SJCRH30 (cell line): ENCODE measurements at regions not wholly inside any gene's neighbourhood (a gene's known extent, or its start where the extent isn't known, plus 50 kb on each side); places are given as distances from the start of the nearest gene placed in this dataset.
A peak's percentile ranks its signal among the peaks of the same experiment; 100 is the strongest.

Source experiments
- DNase-seq, 2 experiments: peaks; one replicate each; pipeline ENCODE4 v3.0.0-alpha.2; 2015 to 2020
- H3K27ac ChIP-seq: fragments of 250-450 bp; sonication (Bioruptor Pico); 2 replicates; pipeline ENCODE4 v1.5.1; 2020; ENCODE audit warnings: mild to moderate bottlenecking, moderate library complexity
- H3K27me3 ChIP-seq: fragments of 250-450 bp; sonication (Bioruptor Pico); 2 replicates; pipeline ENCODE4 v1.5.1; 2020; ENCODE audit warnings: mild to moderate bottlenecking, moderate library complexity
- H3K36me3 ChIP-seq: fragments of 250-450 bp; sonication (Bioruptor Pico); 2 replicates; pipeline ENCODE4 v1.5.1; 2020; ENCODE audit warnings: mild to moderate bottlenecking, moderate library complexity
- H3K4me1 ChIP-seq: fragments of 250-450 bp; sonication (Bioruptor Pico); 2 replicates; pipeline ENCODE4 v1.5.1; 2020; ENCODE audit warnings: mild to moderate bottlenecking, moderate library complexity
- H3K4me3 ChIP-seq: fragments of 250-450 bp; sonication (Bioruptor Pico); 2 replicates; pipeline ENCODE4 v1.5.1; 2020; ENCODE audit warnings: mild to moderate bottlenecking, moderate library complexity
- H3K9me3 ChIP-seq: fragments of 250-450 bp; sonication (Bioruptor Pico); replicated peaks from 2 replicates; pipeline ENCODE4 v1.5.1; 2020; ENCODE audit warnings: mild to moderate bottlenecking, moderate library complexity

- H3K4me3 ChIP-seq: no peak overlapping the region
- no peaks in the 10 kb centered on the region for H3K4me1 ChIP-seq
- DNase-seq: no peak
- H3K27me3 ChIP-seq: no peaks in the 10 kb centered on the region
- no peaks in the 10 kb centered on the region for H3K9me3 ChIP-seq
- H3K36me3 ChIP-seq: no peaks in the 10 kb centered on the region
- H3K27ac ChIP-seq: no peak overlapping the region
Measured at GRCh38 chr9:79988126-79988525, 416.4 kb downstream of the TLE4 start.

DNA sequence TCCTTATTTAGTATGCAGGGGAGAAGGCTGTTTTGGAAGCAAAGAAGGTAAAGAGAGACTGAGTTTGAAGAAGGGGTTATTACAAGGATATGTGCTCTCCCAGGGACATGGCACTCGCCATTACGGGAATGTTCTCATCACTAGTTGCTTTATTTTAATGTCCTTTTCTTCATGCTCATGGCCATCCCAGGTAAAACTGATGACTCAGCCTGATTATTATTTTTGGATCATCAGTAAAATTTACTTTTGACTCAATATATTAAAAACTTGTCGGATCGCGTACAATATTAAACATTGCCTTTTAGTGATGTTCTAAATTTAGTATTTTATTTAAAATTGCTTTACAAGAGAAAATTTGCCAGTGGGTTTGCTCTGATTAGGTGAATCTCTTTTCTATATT is 414.7 kb downstream of the TLE4 start:
- Histone ChIP-seq H3K27ac (no peak overlapping the region), H3K4me3 (no peak overlapping the region), H3K9me3 (no peaks in the 10 kb centered on the region), H3K4me1 (no peaks in the 10 kb centered on the region), H3K36me3 (no peaks in the 10 kb centered on the region), H3K27me3 (no peaks in the 10 kb centered on the region)
- DNase-seq: no peak

DNA sequence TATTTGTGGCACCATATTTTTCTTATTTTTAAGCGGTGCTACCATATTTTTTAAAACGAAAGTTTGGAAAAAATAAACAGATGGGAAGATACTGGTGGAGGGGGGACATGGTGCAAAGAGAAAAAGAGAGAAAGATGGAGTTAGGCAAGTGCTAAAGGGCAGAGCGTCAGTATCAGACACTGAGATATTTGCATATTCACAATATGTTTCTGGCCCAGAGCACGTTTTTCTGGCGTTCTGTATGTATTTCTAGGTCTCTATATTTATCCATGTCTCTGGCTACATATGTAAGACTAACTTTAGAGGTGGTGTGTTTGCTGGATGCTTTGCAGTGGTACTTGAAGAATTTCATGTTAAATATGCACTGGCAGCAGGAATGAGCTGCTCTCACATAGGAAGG is 414.0 kb downstream of the TLE4 start:
- H3K27ac ChIP-seq: no peak overlapping the region
- DNase-seq: no peak
- no peak overlapping the region for H3K4me3 ChIP-seq
- no peaks in the 10 kb centered on the region for H3K9me3 ChIP-seq
- H3K36me3 ChIP-seq: no peaks in the 10 kb centered on the region
- no peaks in the 10 kb centered on the region for H3K4me1 ChIP-seq
- H3K27me3 ChIP-seq: no peaks in the 10 kb centered on the region

DNA sequence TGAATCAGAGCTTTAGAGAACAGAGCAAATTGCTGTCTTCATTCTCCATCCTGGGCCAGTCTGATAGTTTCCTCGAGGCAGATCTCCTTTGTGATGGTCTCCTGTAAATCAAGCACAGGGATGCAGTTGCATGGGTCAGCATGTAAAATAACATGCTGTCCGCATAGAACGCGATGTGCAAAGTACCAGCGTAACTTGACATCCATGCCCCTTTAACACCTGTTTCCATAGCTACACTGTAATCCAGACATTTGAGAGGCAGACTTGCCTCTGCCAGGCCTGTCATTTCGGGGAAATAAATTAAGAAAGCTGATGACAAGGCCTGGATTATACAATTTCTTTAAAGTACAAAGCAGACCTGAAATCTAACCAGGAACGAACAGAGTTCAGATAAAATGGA is 413.5 kb downstream of the TLE4 start:
- Histone ChIP-seq H3K27me3 (no peaks in the 10 kb centered on the region), H3K4me1 (no peaks in the 10 kb centered on the region), H3K27ac (no peak overlapping the region), H3K9me3 (no peaks in the 10 kb centered on the region), H3K4me3 (no peak overlapping the region), H3K36me3 (no peaks in the 10 kb centered on the region)
- DNase-seq: no peak

GRCh38 chr9:79984429-79985067 is 412.8 kb downstream of the TLE4 start:
- H3K4me1 ChIP-seq: no peaks in the 10 kb centered on the region
- H3K4me3 ChIP-seq: no peak overlapping the region
- H3K36me3 ChIP-seq: no peaks in the 10 kb centered on the region
- H3K27ac ChIP-seq: no peak overlapping the region
- H3K27me3 ChIP-seq: no peaks in the 10 kb centered on the region
- no peak for DNase-seq
- H3K9me3 ChIP-seq: no peaks in the 10 kb centered on the region

DNA sequence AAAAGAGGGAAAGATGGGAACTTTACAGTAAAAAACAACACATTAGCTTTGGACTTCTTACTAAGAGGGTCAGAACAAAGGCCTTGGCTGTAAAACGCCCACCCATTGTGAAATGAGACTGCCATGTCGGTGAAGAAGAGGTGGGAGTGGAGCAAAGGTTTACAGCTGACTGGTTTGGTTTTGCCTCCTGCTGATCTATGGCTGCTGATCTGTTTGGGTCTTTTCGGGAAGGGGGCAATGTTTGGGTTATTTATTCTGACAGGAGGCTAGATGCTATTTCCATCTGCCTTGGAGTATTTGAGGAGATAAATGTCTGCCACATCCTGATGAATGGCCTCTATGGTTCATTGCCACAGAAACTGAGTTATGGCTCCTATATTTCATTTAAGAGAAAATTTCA is 408.7 kb downstream of the TLE4 start:
- no peak overlapping the region for H3K27ac ChIP-seq
- H3K27me3 ChIP-seq: no peaks in the 10 kb centered on the region
- no peaks in the 10 kb centered on the region for H3K36me3 ChIP-seq
- H3K4me3 ChIP-seq: no peak overlapping the region
- DNase-seq: no peak
- H3K9me3 ChIP-seq: no peaks in the 10 kb centered on the region
- H3K4me1 ChIP-seq: peaks cover 11% of the 10 kb centered on the region

GRCh38 chr9:79977510-79978197 is 405.9 kb downstream of the TLE4 start:
- H3K27me3 ChIP-seq: no peaks in the 10 kb centered on the region
- H3K9me3 ChIP-seq: no peaks in the 10 kb centered on the region
- no peaks in the 10 kb centered on the region for H3K36me3 ChIP-seq
- H3K4me1 ChIP-seq: peaks cover 13% of the 10 kb centered on the region
- no peak for DNase-seq
- peak overlapping the region; percentile 53 for H3K4me3 ChIP-seq
- H3K27ac ChIP-seq: peak overlapping the region; percentile 72

DNA sequence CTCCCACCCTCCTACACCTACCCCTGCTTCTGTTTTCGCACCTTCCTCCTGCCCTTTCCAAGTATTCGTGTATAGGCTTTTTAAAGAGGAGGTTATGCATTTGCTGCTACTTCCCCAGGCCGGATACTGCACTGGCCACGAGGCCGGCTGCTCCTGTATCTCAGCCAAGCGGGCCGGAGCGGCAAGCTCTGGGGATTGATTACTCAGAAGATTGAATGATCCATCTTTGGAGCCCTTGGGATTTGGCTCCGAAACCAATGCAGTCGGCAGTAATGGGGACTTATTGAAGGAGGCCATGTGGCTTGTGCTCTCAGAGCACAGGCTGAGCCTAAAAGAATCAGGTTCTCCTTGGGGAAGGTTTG is 405.3 kb downstream of the TLE4 start:
- H3K4me3 ChIP-seq: peak overlapping the region; percentile 53
- H3K9me3 ChIP-seq: no peaks in the 10 kb centered on the region
- no peaks in the 10 kb centered on the region for H3K36me3 ChIP-seq
- peak overlapping the region; percentile 72 for H3K27ac ChIP-seq
- DNase-seq: peak; percentile 59 to 68
- peaks cover 13% of the 10 kb centered on the region for H3K4me1 ChIP-seq
- H3K27me3 ChIP-seq: no peaks in the 10 kb centered on the region

DNA sequence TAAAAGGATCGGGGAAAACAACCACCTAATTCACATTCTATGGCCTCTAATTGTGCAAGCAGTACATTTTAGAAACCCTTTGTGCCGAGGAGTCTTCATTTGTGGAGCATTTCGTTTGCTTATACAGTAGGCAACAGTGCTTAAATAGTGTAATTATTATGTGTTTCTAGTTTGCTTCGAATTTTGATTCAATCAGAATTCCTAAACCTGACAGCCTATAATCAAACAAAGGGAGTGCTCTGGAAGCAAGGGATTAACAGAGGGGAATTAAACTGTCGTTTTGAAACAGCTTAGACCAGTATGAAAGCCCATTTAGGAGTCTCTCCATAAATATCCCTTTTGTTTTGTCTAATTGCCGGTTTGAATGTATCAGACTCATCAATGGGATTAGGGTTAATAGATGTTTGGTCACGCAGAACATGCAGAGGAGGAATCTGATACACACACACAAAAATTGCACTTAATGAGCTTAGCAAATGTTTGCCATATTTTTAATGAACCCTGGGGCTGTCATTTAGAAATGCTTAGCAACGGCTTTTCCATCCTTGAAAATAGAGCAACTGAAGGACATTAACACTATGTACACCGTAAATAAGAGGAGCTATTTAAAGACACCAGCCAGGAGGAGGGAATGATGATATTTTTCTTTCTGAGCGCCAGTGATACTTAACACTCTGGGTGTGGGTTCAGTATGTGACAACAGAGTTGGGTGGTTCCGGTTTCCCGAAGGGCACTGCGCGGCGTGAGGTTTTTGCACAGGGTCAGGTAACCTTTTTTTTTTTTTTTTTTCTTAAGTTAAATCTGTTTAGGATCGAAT is 404.7 kb downstream of the TLE4 start:
- peak; percentile 66 to 74 for DNase-seq
- Histone ChIP-seq H3K4me3 (peak overlapping the region; percentile 53), H3K27me3 (no peaks in the 10 kb centered on the region), H3K4me1 (peaks cover 13% of the 10 kb centered on the region), H3K36me3 (no peaks in the 10 kb centered on the region), H3K9me3 (no peaks in the 10 kb centered on the region), H3K27ac (peak overlapping the region; percentile 72)

DNA sequence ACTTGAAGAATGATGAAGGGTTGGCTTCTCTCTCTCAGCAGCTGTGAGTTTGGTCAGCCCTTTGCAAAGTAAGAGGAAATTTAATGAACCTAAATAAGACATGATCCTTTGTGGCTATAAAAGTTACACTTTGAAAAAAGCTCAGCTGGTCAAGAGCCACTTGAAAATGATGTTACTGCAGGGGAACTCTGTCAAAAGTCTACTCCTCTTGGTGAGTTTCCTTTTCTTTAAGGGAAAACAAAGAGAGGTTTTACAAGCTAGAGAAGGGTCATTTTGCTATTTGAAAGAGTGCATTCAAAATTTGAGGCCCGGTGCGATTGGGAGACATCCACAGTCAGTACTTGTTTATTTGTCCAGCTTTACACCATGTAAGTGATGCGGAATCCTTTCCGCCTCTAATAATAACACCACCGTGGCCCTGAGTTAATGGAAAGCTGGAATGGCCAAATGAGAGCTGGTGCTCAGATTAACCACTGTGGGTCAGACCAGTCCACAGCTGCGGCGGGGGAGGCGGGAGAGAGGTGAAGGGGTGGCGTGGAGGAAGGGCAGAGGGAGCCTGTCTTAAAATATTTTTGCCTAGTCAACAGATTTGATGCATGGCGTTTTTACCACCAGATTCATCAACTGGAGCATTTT is 404.0 kb downstream of the TLE4 start:
- Histone ChIP-seq H3K4me1 (peaks cover 13% of the 10 kb centered on the region), H3K9me3 (no peaks in the 10 kb centered on the region), H3K27me3 (no peaks in the 10 kb centered on the region), H3K36me3 (no peaks in the 10 kb centered on the region), H3K4me3 (peak overlapping the region; percentile 53), H3K27ac (peak overlapping the region; percentile 72)
- peak; percentile 92 for DNase-seq

DNA sequence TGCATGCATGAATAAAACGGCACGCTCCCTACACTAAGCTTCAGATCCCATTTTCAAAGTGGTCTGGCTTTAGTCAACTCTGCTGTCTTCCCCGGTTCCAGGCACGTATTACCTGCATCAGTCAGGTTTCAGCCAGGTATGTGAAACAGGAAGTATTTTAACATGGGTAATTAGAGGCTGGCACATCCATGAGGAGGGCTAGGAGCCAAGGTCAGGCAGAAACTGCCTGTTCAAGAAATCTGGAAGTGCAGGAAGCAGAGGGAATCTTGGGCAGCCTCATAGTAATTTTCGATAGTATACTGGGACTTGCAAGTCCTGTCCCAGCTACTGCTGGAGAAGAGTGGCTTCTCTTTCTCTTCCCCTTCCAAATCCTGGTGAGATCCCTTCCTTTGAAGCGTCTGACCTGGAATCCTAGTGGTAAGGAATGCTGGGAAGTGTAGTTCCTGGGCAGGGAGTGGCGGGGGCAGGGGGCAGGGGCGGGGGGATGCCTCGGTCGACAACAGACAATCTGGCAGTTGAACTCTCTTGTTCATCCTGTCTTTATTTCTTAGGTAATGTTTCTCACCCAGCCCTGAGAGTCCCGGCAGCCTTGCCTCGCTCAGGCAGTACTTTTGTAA is 403.1 kb downstream of the TLE4 start:
- Histone ChIP-seq H3K9me3 (no peaks in the 10 kb centered on the region), H3K27me3 (no peaks in the 10 kb centered on the region), H3K36me3 (no peaks in the 10 kb centered on the region), H3K4me3 (peak overlapping the region; percentile 53), H3K4me1 (peaks cover 13% of the 10 kb centered on the region), H3K27ac (peak overlapping the region; percentile 72; the same call in 1 of the 2 replicates)
- DNase-seq: peak; percentile 17 to 43

- no peak overlapping the region for H3K4me3 ChIP-seq
- no peaks in the 10 kb centered on the region for H3K27me3 ChIP-seq
- DNase-seq: no peak
- H3K36me3 ChIP-seq: no peaks in the 10 kb centered on the region
- H3K4me1 ChIP-seq: peaks cover 13% of the 10 kb centered on the region
- no peaks in the 10 kb centered on the region for H3K9me3 ChIP-seq
- no peak overlapping the region for H3K27ac ChIP-seq
Measured at GRCh38 chr9:79973627-79974026, 401.9 kb downstream of the TLE4 start.

DNA sequence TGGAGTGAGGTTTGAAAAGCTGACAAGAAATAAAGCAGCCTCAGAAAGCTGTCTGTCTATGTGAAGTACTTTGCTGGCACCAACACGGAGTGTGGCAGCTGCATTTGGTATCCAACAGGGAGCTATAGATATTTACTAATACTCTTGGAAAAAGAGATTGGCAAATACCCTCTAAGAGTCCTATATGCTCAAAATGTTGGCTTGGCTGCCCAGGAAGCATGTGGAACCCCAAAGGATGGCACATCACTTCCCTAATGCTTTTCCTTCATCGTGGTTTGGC is 398.3 kb downstream of the TLE4 start:
- Histone ChIP-seq H3K36me3 (no peaks in the 10 kb centered on the region), H3K4me3 (no peak overlapping the region), H3K27ac (no peak overlapping the region), H3K9me3 (no peaks in the 10 kb centered on the region), H3K27me3 (no peaks in the 10 kb centered on the region), H3K4me1 (no peaks in the 10 kb centered on the region)
- DNase-seq: no peak

DNA sequence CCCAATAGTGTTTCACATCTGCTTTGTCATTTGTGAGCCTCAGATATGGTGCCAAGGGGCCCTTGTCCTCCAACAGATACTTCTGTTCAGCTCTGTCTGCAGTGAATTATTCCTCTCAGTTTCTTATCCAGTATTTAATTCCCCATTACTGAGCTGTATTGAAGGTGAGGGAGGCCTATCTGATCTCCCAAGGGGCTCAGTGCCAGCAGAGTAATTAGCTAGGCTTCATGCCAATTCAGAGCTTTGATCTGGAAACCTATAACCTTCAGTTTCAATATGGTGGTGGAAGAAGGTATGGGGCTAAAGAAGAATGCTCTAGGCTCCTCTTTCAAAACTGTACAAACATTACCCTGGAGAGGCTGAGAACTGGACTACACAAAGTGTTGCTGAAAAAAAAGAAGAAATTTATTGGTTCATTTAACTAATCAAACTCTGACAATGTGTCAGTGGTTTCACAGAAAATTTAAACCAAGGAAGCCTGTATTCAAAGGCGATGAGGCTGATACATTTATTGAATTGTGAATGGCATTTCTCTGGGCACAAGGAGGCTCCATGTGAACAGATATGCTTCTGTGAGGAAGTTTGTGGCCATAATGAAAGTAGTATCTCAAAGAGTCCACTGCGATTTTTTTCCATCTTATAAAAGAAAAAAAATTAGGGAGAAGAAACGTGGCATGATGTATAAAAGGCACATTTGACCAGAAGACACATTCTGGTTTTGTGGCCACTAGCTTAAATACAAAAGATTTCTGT is 397.8 kb downstream of the TLE4 start:
- no peak for DNase-seq
- H3K36me3 ChIP-seq: no peaks in the 10 kb centered on the region
- H3K4me3 ChIP-seq: no peak overlapping the region
- no peaks in the 10 kb centered on the region for H3K9me3 ChIP-seq
- no peak overlapping the region for H3K27ac ChIP-seq
- H3K27me3 ChIP-seq: no peaks in the 10 kb centered on the region
- H3K4me1 ChIP-seq: no peaks in the 10 kb centered on the region
